Stimulated activated CD8-positive, alpha-beta memory T cell treated with anti-CD3 and anti-CD28 coated beads, Interleukin-4, amount 100 ng/mL, for 1 hour (primary cell): ENCODE measurements at regions not wholly inside any gene's neighbourhood (a gene's known extent, or its start where the extent isn't known, plus 50 kb on each side); places are given as distances from the start of the nearest gene placed in this dataset.
"Not testable (repeated sequence)": the region's sequence is repeated elsewhere in the genome, so short reads cannot be mapped to it uniquely, and the experiment has no call there.

ENCODE experiments used
- DNase-seq, 2 donors: peaks; one replicate each; pipeline ENCODE4 v3.0.0-alpha.2; 2020; ENCODE audit warnings: low read depth in 2 of 2, low spot score in 1 of 2

DNA sequence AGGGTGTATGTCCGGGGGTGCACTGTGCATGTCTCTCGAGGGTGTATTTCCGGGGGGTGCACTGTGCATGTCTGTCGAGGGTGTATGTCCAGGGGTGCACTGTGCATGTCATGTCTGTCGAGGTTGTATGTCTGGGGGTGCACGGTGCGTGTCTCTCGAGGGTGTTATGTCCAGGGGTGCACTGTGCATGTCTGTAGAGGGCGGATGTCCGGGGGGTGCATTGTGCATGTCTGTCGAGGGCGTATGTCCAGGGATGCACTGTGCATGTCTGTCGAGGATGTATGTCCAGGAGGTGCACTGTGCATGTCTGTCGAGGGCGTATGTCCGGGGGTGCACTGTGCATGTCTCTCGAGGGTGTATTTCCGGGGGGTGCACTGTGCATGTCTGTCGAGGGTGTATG lies 249.8 kb upstream of the MYT1L start:
- DNase-seq = not testable (repeated sequence)

DNA sequence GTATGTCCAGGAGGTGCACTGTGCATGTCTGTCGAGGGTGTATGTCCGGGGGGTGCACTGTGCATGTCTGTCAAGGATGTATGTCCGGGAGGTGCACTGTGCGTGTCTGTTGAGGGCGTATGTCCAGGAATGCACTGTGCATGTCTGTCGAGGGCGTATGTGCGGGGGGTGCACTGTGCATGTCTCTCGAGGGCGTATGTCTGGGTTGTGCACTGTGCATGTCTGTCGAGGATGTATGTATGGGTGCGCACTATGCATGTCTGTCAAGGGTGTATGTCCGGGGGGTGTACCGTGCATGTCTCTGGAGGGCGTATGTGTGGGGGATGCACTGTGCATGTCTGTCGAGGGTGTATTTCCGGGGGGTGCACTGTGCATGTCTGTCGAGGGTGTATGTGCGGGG lies 249.3 kb upstream of the MYT1L start:
- DNase-seq = no peak

DNA sequence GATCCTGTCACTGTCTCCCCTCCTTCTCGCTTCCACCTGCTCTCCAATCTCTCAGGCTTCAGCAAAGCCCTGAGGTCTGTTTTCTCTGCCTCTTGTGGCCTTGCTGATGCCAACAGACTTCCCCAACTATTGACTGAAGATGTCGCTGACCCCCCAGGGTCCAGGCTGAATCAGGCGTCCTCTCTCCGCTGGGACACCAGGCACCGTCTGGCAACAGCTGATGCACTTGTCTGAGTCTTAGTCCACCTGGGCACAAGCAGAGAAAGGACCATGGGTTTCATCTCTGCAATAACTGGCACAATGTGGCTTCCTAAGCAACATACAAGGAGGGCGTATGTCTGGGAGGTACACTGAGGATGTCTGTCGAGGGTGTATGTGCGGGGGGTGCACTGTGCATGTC lies 248.7 kb upstream of the MYT1L start:
- no peak for DNase-seq

DNA sequence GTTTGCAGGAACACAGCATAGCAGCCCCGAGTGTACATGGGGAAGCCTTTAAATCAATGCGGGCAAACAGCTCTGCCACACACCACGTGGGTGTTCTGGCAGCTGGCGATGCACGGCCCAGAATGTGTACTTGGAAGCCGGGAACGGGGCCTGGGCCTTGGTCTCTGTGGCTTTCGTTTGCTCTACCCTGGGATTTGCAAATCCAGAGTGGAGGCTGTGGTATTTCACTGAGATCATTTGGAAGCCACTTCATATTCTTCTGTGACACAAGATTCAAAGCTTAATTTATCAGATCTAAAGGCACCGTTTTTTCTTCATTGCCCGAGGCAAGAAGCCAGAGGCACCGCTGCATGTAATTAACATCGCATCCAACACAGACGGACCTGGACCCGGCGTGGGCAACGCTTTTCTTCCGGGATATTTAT lies 246.3 kb upstream of the MYT1L start:
- no peak for DNase-seq

DNA sequence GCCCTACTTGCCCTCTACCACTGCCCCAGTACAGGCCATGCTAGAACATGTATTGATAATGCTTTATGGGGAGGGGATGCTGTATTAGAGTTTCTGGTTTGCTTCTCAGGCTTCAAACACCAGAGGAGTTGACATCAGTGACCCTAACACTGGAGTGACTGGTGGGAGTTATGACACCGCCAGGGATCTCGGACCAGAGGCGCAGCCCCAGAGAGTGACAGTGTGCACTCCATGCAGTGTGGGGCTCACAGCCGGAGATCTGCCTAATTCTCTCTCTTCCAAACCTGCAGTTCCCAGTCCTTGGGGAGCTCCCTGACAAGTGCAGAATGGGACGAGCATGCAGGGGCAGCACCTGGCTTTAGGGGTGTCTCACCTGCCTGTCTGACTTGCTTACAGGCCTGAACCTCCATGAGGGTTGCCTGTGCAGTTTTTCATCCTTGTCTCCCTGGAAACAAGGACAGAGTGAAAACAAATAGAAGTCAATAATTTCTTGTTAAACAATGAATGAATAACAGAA lies 244.9 kb upstream of the MYT1L start:
- no peak for DNase-seq

DNA sequence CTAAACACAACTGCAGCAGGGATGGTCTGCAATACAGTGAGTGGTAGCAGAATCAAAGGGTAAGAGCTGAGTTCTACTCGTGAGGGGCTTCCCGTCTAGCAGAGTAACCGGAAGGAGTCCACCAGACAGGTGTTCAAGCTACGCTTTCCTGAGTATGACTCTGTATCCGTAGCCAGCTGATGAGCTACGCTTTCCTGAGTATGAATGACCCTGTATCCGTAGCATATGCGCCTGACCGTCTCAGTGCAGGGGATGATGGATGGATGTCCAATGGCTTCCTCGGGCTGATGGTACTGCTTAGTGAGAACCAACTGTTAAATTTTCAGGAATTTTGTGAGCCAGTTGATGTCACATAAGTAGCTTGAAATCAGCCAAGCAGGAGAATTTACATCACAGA lies 244.1 kb upstream of the MYT1L start:
- DNase-seq = no peak

DNA sequence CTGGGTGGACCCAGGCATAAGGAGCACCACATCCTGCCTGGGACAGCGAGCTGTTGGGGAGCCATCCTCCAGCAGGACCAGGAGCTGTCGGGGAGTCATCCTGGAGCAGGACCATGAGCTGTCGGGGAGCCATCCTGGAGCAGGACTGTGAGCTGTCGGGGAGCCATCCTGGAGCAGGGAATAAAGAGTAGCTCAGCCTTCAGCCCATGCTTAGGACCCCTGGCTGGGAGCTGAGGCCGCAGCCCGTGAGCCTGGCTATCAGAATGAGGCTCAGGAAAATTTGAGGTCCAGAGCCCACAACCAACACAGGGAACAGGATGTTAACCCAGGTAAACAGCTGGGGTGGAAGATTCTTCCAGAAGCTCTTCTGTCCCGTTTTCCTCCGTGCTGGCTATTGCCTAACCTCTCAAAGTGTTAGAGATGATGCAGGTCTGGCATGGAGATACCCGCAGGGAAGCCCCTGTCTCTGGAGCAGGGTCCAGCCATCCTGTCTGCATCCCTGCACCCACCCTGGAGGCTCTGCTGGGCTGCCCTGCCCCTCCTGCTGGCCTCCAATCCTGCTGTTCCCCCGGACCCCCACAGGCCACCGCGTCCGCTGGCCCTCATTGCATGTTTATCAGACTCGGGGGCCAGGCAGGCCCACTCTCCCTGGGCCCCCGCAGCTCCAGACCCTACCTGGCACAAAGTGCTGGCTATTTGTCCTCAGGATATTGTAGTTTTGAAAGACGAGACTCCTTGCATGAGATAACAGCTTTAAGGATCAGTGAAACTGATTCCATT lies 243.5 kb upstream of the MYT1L start:
- no peak for DNase-seq

DNA sequence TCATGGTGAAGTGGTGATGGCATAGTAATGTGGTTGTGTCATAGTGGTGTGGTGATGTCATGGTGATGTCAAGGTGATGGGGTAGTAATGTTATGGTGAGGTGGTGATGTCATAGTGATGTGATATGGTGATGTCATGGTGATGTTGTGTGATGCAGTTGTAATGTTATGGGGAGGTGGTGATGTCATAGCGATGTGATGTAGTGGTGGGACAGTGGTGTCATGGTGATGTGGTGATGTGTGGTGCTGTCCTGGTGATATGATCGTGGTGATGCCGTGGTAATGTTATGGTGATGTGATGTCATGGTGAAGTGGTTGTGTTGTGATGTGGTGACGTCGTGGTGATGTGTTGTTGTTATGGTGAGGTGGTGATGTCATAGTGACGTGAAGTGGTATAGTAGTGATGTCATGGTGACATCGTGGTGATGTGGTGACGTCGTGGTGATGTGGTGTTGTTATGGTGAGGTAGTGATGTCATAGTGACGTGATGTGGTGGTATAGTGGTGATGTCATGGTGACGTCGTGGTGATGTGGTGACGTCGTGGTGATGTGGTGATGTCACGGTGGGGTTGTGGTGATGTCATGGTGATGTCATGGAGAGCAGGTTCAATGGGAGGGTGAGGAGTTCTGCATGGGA lies 242.7 kb upstream of the MYT1L start:
- no peak for DNase-seq

DNA sequence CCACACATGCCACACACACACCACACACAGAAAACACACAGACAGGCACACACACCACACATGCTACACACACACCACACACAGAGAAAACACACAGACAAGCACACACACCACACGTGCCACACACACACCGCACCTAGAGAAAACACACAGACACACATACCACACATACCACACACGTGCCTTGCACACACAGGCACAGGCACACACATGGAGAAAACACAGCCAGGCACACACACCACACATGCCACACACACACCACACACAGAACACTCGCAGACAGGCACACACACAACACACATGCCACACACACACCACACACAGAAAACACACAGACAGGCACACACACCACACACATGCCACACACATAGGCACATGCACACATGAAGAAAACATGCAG lies 242.1 kb upstream of the MYT1L start:
- DNase-seq = no peak

DNA sequence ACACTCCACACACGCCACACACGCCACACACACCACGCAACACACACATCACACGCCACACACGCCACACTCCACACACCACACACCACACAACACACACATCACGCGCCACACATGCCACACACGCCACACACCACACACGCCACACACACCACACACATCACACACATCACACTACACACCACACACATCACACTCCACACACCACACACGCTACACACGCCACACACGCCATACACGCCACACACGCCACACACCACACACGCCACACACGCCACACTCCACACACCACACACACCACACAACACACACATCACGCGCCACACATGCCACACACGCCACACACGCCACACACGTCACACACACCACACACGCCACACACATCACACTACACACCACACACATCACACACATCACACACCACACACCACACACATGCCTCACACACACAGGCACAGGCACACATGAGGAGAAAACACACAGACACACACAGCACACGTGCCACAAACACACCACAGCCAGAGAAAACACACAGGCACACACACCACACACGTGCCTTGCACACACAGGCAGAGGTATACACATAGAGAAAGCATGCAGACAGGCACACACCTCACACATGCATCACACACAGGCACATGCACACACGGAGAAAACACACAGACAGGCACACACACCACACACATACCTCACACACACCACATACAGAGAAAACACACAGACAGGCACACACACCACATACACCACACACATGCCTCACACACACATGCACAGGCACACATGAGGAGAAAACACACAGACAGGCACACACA lies 241.5 kb upstream of the MYT1L start:
- no peak for DNase-seq

DNA sequence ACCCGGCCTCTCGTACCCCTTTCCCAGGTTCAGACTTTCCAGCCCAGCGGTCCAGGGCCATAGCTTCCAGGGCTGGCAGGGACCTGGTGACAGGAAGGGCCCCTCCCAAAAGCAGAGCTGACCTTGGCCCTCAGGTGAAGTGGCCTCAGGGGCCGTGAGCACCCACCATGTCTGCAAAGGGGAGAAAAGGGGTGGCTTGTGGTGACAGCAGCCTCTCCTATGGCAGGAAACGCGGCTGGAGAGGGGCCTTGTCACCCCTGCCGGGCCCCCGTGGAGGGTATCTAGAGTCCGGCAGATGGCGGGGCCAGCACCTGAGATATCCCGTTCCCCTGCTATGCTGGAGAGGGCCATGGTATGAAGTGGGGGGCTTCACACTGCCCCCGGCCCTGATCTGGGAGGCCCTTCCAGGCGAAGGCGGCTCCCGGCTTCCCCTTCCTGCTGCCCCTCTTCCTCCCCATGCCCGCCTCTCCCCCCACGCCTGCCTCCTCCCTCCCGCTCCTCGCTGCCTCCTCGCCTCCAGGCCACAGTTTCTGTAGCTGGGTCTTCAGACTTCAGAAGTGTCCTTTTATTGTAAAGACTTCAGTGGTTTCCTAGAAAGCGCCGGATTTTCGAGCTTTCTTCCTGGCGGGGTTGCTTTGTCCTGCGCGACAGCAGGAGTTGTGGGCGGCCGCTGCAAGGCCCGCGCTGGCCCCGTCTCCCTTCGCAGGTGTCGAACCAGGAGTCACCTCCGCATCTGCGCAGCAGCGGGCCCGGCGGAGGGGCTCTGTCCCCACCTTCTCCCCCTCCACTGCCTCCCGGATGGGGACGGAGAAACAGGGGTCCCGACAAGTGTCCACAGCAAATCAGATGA lies 240.5 kb upstream of the MYT1L start:
- no peak for DNase-seq

DNA sequence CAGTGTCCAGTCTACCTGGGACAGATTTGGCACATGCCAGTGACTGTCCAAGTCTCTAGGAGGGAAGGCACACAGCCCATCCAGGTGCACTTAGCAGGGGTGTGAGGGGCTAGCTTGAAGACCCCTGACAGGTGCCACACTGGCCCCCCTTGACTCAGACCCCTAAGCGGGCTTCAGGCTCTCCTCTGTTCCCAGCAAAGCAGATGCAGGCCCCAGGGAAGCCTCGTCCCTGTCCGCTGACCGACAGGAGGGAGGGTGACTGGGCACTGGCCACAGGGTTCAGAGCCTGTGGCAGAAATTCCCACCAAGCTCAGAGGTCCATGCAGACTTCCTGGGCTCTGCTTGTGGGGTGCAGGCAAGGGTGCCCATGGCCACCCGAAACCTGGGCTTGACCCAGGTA lies 239.8 kb upstream of the MYT1L start:
- DNase-seq = no peak

DNA sequence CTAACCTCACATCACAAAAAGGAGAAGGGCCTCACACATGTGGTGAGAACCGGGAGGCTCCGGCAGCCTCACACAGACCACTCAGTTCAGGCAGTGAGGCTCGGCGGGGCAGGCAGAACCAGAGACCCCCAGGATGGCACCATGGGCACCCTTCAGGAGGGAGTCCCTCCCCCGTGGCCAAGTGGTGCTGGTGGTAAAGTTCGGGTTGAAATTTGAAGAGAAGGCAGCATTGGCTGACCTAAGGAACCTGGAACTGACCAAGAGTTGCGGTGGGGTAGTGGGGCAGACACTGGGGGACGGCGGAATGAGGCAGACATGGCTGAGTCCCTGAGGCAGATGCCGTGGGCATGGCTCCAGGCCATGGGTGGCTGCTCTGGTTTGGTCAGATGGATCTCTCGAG lies 239.3 kb upstream of the MYT1L start:
- no peak for DNase-seq

DNA sequence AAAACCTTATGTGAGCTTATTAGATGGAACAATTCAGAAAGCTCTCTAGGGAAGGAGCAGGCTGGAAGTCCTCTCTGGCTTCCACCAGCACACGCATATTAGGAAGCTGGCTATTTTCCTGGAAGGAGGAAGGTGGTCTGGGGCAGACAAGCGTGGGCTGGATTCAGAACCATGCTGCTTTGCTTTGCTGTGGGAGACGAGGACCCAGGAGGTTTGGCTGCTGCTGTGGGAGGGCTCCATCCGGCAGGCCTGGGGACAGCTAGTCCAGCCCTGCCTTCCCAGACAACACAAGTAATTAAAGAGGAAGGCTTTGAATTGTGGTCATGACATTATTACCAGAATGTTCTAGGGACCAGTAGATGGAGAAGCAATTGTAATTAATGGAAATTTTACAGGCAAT lies 238.8 kb upstream of the MYT1L start:
- no peak for DNase-seq

DNA sequence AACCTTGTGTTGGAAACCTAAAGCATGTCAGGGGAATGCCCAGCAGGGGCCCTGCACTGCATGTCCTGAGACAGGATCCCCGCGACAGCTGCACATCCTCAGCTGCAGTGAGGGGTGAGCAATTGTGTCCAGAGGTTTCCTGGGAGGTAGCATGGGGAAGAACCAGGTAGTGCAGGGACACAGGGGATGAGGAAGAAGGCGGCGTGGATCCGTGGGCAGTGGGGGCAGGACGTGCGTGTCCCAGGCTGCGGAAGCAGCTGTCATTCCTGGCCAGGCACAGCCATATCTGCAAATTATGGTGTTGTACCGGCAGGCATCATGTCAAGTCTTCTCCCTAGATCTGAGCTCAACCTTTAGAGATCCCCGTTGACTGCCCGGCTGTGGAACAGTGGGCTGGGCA lies 238.2 kb upstream of the MYT1L start:
- DNase-seq = no peak

DNA sequence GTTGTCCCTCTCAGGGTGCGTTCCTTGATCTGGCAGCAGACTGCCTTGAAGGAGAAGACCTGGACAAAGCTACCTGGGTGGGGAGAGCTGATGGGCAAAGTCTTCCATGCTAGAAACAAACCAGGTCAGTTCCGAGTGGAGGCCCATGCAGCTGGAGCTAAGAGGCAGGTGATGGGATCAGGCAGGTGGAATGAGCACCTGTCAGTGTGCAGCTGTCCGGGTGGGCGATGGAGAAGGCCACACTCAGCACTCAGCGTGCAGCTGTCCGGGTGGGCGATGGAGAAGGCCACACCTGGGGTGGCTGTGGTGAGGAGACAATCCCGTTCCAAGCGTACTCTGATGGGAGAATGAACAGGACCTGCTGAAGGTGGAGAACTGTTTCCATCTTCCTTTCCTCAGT lies 237.3 kb upstream of the MYT1L start:
- DNase-seq = no peak

DNA sequence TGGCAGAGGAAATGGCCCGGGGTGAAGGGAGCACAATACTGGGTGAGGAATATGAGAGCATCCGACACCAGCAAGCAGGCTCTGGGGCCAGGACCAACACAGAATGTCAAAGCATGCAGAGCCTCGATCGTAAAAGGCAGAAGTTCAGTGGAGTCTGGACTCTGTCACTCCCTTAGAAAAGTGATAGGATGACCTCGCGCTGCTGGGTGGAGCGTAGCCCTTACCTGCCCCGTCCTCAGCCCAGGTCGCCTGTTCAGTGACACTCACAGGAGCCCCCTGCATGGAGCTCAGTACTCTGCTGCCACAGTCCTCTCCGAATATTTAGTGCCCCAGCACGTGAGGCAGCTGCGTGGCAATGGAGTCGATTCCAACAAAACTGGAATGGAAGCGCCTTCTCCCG lies 236.7 kb upstream of the MYT1L start:
- DNase-seq = no peak

DNA sequence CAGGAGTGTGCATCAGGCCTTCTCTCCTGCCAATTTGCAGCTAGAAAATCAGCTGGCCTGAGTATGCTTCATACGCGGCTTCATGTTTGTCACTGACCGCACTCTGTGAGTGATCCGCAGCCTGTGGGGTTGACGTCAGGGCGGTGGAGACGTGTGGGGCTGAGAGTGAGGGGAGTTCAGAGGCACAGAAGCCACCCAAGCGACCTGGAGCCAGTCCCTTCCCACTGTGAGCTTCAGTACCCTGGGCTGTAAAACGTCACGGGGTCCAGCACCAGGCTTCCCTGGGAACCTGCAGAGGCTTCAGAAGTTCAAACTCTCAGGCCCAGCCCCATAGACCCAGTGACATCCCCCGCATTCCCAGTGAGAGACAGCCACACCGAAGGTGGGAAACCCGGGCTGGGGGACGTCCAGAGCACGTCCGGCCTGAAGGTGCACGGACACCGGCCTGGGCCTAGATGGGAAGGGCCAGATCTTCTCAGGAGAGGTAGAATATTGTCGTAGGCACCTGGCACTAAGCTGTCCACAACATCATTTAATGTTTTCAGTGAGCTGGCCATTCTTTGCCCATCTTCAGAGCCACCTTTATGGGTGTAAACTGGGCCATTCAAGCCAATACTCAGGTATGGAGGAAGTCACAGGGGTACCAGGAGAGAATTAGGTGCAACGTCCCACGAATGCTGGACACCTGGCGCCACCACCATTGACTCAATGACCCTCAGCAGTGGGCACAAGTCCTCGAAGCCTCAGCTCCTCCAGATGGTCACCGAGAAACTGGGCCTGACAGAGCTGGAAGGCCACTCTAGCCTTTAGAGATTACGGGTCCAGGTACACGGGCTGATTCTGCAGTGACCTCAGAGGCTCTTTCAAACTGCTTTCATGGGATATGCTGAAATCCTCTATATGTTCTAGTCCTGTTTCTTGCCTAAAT lies 235.6 kb upstream of the MYT1L start:
- no peak for DNase-seq

DNA sequence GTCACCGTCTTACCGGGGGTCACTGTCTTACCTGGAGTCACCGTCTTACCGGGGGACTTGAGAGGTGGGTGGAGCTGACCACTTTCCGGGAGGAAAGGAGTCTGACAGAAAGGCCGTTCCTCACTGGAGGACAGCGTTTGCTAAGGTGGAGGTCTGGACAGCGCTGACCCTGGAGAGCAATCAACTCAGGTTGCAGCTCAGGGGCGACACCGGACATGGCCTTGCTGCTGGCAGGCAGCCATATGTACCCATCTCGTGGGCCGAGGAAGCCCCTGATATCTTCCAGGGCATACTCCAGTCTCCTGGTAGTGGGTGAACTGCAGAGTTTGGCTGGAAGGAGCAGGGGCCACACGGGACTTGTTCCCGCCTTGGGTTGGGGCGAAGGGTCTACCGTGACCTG lies 234.6 kb upstream of the MYT1L start:
- DNase-seq = no peak
